Stimulated activated CD8-positive, alpha-beta memory T cell treated with anti-CD3 and anti-CD28 coated beads, Interleukin-4, amount 100 ng/mL, for 24 hours (primary cell): ENCODE measurements at regions not wholly inside any gene's neighbourhood (a gene's known extent, or its start where the extent isn't known, plus 50 kb on each side); places are given as distances from the start of the nearest gene placed in this dataset.

Source experiments
- DNase-seq: peaks from one replicate; pipeline ENCODE4 v3.0.0-alpha.2; 2020; ENCODE audit warnings: low read depth

GRCh38 chr9:14961372-14962068, 51.3 kb upstream of the FREM1 start:
- no peak for DNase-seq

- DNase-seq: no peak
Observed at GRCh38 chr9:14960881-14961280, 50.7 kb upstream of the FREM1 start.
